Keratinocyte (primary cell): ENCODE measurements at regions not wholly inside any gene's neighbourhood (a gene's known extent, or its start where the extent isn't known, plus 50 kb on each side); places are given as distances from the start of the nearest gene placed in this dataset.

ENCODE experiments used
- EZH2 ChIP-seq: IDR thresholded peaks from one replicate; pipeline ENCODE4 v1.6.1; 2012; ENCODE audit warnings: inconsistent platforms, mild to moderate bottlenecking, low read length, moderate library complexity
- TF ChIP-seq, protein P1 (sequence below), 3 experiments: IDR thresholded peaks in 1 of 3; conservative IDR thresholded peaks in 1 of 3; optimal IDR thresholded peaks in 1 of 3; 2 replicates in 2 of 3; 3 replicates in 1 of 3; pipeline versions ENCODE3 to v1.5.1; 2011; ENCODE audit warnings: low read length in 3 of 3, mild to moderate bottlenecking in 3 of 3, moderate library complexity in 2 of 3, control low read depth in 1 of 3, inconsistent platforms in 1 of 3; ENCODE audit not compliant: insufficient read depth in 2 of 3; ENCODE audit errors: extremely low read depth in 1 of 3

DNA sequence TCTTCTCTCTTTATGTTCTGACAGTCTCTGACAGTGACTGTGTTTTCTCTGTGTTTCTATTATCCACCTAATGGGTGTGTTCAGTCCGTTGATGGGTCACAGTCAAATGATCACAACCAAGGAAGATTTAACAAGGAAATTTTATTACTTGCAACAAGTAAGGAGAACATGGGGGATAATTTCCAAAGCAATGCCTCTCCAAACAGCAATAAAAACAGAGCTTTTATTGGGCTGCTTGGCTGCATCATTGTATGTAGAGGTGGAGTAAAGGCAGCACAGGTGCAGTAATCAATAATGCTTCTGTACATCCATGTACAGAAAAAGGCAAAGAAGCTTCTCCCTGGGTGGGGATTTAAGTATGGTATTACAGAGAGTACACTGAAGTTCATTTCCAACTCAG is 1525.6 kb downstream of the REEP3 start:
- TF ChIP-seq, protein P1, sequence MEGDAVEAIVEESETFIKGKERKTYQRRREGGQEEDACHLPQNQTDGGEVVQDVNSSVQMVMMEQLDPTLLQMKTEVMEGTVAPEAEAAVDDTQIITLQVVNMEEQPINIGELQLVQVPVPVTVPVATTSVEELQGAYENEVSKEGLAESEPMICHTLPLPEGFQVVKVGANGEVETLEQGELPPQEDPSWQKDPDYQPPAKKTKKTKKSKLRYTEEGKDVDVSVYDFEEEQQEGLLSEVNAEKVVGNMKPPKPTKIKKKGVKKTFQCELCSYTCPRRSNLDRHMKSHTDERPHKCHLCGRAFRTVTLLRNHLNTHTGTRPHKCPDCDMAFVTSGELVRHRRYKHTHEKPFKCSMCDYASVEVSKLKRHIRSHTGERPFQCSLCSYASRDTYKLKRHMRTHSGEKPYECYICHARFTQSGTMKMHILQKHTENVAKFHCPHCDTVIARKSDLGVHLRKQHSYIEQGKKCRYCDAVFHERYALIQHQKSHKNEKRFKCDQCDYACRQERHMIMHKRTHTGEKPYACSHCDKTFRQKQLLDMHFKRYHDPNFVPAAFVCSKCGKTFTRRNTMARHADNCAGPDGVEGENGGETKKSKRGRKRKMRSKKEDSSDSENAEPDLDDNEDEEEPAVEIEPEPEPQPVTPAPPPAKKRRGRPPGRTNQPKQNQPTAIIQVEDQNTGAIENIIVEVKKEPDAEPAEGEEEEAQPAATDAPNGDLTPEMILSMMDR (optimal IDR thresholded peaks at IDR 0.05 in 1 of 3, IDR thresholded peaks at IDR 0.05 in 1 of 3, conservative IDR thresholded peaks at IDR 0.05 in 1 of 3; ENCODE audit: extremely low read depth in 1 of 3, insufficient read depth in 2 of 3, low read length in 3 of 3): no peak
- TF ChIP-seq EZH2: no peak
